Heart right ventricle (tissue), 16 donors: ENCODE measurements at regions not wholly inside any gene's neighbourhood (a gene's known extent, or its start where the extent isn't known, plus 50 kb on each side); places are given as distances from the start of the nearest gene placed in this dataset.

Experiments used
- ATAC-seq, 8 donors: fragments of 200-7000 bp; cut with Tn5 transposase; one replicate each; pipeline ENCODE4 v1.9.1; 2020; ENCODE audit warnings: mild to moderate bottlenecking in 8 of 8, moderate library complexity in 8 of 8, moderate number of reproducible peaks in 1 of 8
- DNase-seq, 2 donors: peaks; one replicate each; pipeline ENCODE4 v3.0.0-alpha.2; 2020
- H3K27ac ChIP-seq, 10 donors: fragments of 200-600 bp; sonication (generic) in 2 of 10; one replicate each; pipeline versions ENCODE4 v1.5.0 to v1.8.0; 2020 to 2022; ENCODE audit warnings: mild to moderate bottlenecking in 3 of 10
- H3K27me3 ChIP-seq, 7 donors: fragments of 200-600 bp; one replicate each; pipeline ENCODE4 v1.8.0; 2021 to 2022; ENCODE audit warnings: mild to moderate bottlenecking in 2 of 7
- H3K36me3 ChIP-seq, 9 donors: fragments of 200-600 bp; sonication (generic) in 1 of 9; one replicate each; pipeline versions ENCODE4 v1.5.0 to v1.8.0; 2020 to 2022; ENCODE audit warnings: mild to moderate bottlenecking in 2 of 9
- H3K4me1 ChIP-seq, 9 donors: fragments of 200-600 bp; sonication (generic) in 1 of 9; one replicate each; pipeline versions ENCODE4 v1.5.0 to v1.8.0; 2020 to 2022; ENCODE audit warnings: mild to moderate bottlenecking in 4 of 9
- H3K4me3 ChIP-seq, 10 donors: fragments of 200-600 bp; sonication (generic) in 2 of 10; one replicate each; pipeline versions ENCODE4 v1.5.0 to v1.8.0; 2020 to 2022; ENCODE audit warnings: mild to moderate bottlenecking in 7 of 10, moderate library complexity in 2 of 10
- H3K9me3 ChIP-seq, 11 donors: fragments of 200-600 bp in 10 of 11; sonication (generic) in 2 of 11; one replicate each; pipeline versions ENCODE4 v1.5.0 to v1.8.0; 2013 to 2022; ENCODE audit warnings: mild to moderate bottlenecking in 2 of 11, control low read depth in 1 of 11, moderate library complexity in 1 of 11
- CTCF ChIP-seq, 9 donors: fragments of 200-600 bp; sonication (generic) in 2 of 9; IDR thresholded peaks; one replicate each; pipeline versions ENCODE4 v1.5.0 to v1.8.0; 2021 to 2022; ENCODE audit warnings: antibody characterized with exemption in 9 of 9, mild to moderate bottlenecking in 5 of 9, moderate library complexity in 1 of 9
- WGBS, 2 donors: extraction: QIAGEN DNeasy Blood & Tissue Kit; methylation state at CpG; one replicate each; pipeline ENCODE4 v1.1.7; 2013; ENCODE audit warnings: inconsistent platforms in 1 of 2; 5-methylcytosine and 5-hydroxymethylcytosine counted together
- intact Hi-C, 10 donors: fragments of 100-400 bp; cut with DNase I; formaldehyde crosslinking; loops; one replicate each; pipeline versions ENCODE4 v1.11.1 to v1.14.2; 2022
- donor health status: Arrhythmogenic right ventricular cardiomyopathy.
- donor health status: ischemic (EF 13 %, LVEDD 7.1; RV severe dilation, severe dysfunction).
- donor health status: healthy with polysubstance abuse.
- donor health status: DM: no; HTN: yes; CAD: no.
- donor health status: DM: no; HTN: no; CAD: no.
- donor health status: ischemic (EF 25% LVEDD 6.9; RV normal size, moderate dysfunction).
- donor health status: ischemic (EF 25% LVEDD 5.7; RV mildly dilated, moderate dysfunction).
- donor health status: healthy.
- donor health status: DM: yes; HTN: yes; CAD: no.
- donor health status: Ischemic cardiomyopathy.
- donor health status: ischemic (EF 35%, LVEDD 5.7; RV mildly dilated, moderate dysfunction).
- donor health status: nonischemic (EF 11% LVEDD 7.7; RV severe dilation, severe dysfunction).
- donor health status: DM: yes; HTN: yes; CAD: no.
- donor health status: PGD.
- donor health status: ischemic (EF 29% LVEDD 5.4; RV normal size, mild dysfunction).
- donor health status: nonischemic (EF 23%, LVEDD 6.1; RV moderate dilation, normal function).

DNA sequence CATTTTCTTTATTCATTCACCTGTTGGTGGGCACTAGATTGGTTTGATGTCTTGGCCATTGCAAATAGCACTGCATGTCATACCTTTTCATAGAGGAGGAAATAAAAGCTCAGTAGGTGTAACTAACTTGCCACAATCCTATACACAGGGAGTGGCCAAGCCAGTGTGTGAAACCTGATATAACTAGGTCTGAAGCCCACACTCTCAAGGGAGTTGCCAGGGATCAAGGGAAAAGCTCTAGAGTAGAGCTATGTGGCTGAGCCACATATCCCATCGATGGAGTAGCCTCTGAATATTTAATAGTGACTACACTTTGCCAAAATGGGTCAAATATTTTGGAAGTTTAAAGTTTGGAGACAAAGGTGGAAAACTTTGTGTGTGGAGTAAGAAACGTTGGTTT is 66.1 kb upstream of the TSHZ3 start:
- 61 to 70% methylated on average over 2 of the region's 2 CpGs for WGBS, 2 donors

GRCh38 chr19:31416548-31416947 is 67.3 kb upstream of the TSHZ3 start:
- no peaks in the 10 kb centered on the region for H3K4me1 ChIP-seq
- ATAC-seq (no peak), DNase-seq (no peak)
- peaks cover 0 to 38% (median 12%) of the 10 kb centered on the region in 7 donors for H3K27me3 ChIP-seq
- H3K4me3 ChIP-seq: no peak overlapping the region
- WGBS, 2 donors: 78 to 80% methylated on average over 2 of the region's 2 CpGs
- intact Hi-C loops: no loop called here
- TF ChIP-seq CTCF (IDR thresholded peaks at IDR 0.05): no peak
- H3K27ac ChIP-seq: no peak overlapping the region
- no peaks in the 10 kb centered on the region for H3K9me3 ChIP-seq
- no peaks in the 10 kb centered on the region for H3K36me3 ChIP-seq

More for the DNA sequence above, 66.1 kb upstream of the TSHZ3 start:
- Histone ChIP-seq H3K9me3 (no peaks in the 10 kb centered on the region), H3K27ac (no peak overlapping the region), H3K4me3 (no peak overlapping the region), H3K4me1 (no peaks in the 10 kb centered on the region), H3K27me3 (peaks cover 0 to 30% (median 12%) of the 10 kb centered on the region in 7 donors), H3K36me3 (no peaks in the 10 kb centered on the region)
- intact Hi-C loops: no loop called here
- ATAC-seq (no peak), DNase-seq (no peak)
- no peak for TF ChIP-seq CTCF (IDR thresholded peaks at IDR 0.05)

GRCh38 chr19:31418055-31418454 is 68.8 kb upstream of the TSHZ3 start:
- Histone ChIP-seq H3K36me3 (no peaks in the 10 kb centered on the region), H3K4me3 (no peak overlapping the region), H3K9me3 (no peaks in the 10 kb centered on the region), H3K4me1 (no peaks in the 10 kb centered on the region), H3K27ac (no peak overlapping the region), H3K27me3 (peaks cover 0 to 41% (median 12%) of the 10 kb centered on the region in 7 donors)
- WGBS, 2 donors: 45 to 51% methylated on average over 6 of the region's 6 CpGs
- TF ChIP-seq CTCF (IDR thresholded peaks at IDR 0.05): no peak
- ATAC-seq (no peak), DNase-seq (no peak)
- intact Hi-C loops: no loop called here

DNA sequence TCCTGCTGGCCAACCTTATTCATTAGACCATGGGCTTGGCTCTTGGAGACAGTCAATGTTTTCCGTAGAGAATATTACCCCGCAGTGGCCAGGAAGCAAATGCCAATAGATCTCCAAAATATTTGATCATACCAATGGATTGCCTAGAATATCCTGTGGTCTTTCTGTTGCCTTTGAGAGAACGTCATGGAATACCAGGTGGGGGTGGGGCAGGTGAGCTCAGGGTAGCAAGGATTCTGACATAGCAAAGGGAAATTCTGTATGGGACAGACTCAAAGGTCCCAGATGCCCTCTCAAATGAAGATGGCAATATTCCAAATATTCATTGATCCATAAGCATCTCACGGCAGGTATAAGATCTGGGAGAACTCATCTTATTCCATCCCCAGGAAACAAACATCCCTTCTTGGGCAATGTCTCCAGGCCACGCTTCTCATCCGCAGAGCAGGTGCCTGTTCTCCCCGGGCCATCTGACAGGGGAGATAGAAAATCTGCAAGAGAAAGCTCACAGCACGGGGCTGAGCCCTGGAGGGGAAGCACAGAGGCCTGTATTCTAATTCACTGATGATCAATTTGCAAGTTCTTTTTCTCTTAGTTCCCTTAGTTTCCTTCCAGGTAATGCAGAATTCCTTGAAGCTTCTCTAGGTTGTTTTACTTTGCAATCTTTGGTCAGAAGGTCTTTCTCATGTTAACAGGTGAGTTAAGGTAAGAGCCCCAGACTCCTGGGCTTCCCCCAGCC is 69.6 kb upstream of the TSHZ3 start:
- TF ChIP-seq CTCF (IDR thresholded peaks at IDR 0.05): no peak
- no peak for DNase-seq
- WGBS, 2 donors: 30 to 38% methylated on average over 8 of the region's 8 CpGs

More for the DNA sequence above, 69.6 kb upstream of the TSHZ3 start:
- Histone ChIP-seq H3K27ac (no peak overlapping the region), H3K27me3 (peaks cover 0 to 44% (median 11%) of the 10 kb centered on the region in 7 donors), H3K9me3 (no peaks in the 10 kb centered on the region), H3K4me1 (no peaks in the 10 kb centered on the region), H3K36me3 (no peaks in the 10 kb centered on the region), H3K4me3 (no peak overlapping the region)
- no peak for ATAC-seq
- intact Hi-C loops: no loop called here
